NCI-H2196 treated with DMSO at 0.1 percent for 48 hours (cell line): ENCODE measurements at regions not wholly inside any gene's neighbourhood (a gene's known extent, or its start where the extent isn't known, plus 50 kb on each side); places are given as distances from the start of the nearest gene placed in this dataset.

Experiments used
- DNase-seq: peaks from one replicate; lab custom pipeline; 2025; ENCODE audit not compliant: unreplicated experiment; lab: John Stamatoyannopoulos, UW

GRCh38 chr9:90420768-90421513 is 221.7 kb downstream of the DIRAS2 start:
- DNase-seq, result peak; percentile 74

- no peak for DNase-seq
Measured at GRCh38 chr9:90421786-90422185, 220.8 kb downstream of the DIRAS2 start.

GRCh38 chr9:90423661-90424193 is 218.9 kb downstream of the DIRAS2 start:
- DNase-seq, result no peak

GRCh38 chr9:90428517-90428916 is 214.1 kb downstream of the DIRAS2 start:
- DNase-seq, result no peak

- no peak for DNase-seq
Measured at GRCh38 chr9:90432951-90433350, 209.7 kb downstream of the DIRAS2 start.

- DNase-seq, result no peak
Measured at GRCh38 chr9:90433398-90433941, 209.2 kb downstream of the DIRAS2 start.

GRCh38 chr9:90441814-90442213 is 200.8 kb downstream of the DIRAS2 start:
- no peak for DNase-seq

- DNase-seq, result no peak
Measured at GRCh38 chr9:90442723-90443122, 199.9 kb downstream of the DIRAS2 start.

GRCh38 chr9:90444609-90445204 is 197.9 kb downstream of the DIRAS2 start:
- no peak for DNase-seq

GRCh38 chr9:90445391-90445790 is 197.2 kb downstream of the DIRAS2 start:
- no peak for DNase-seq

- DNase-seq, result no peak
Measured at GRCh38 chr9:90446200-90446948, 196.2 kb downstream of the DIRAS2 start.

- no peak for DNase-seq
Measured at GRCh38 chr9:90447773-90448172, 194.9 kb downstream of the DIRAS2 start.

GRCh38 chr9:90449213-90449925 is 193.3 kb downstream of the DIRAS2 start:
- DNase-seq, result no peak

GRCh38 chr9:90451804-90452203 is 190.8 kb downstream of the DIRAS2 start:
- DNase-seq, result no peak

GRCh38 chr9:90455316-90455715 is 187.3 kb downstream of the DIRAS2 start:
- DNase-seq, result no peak

- no peak for DNase-seq
Measured at GRCh38 chr9:90457386-90458190, 185.0 kb downstream of the DIRAS2 start.

- no peak for DNase-seq
Measured at GRCh38 chr9:90458485-90458884, 184.1 kb downstream of the DIRAS2 start.

- no peak for DNase-seq
Measured at GRCh38 chr9:90459321-90459720, 183.3 kb downstream of the DIRAS2 start.

- DNase-seq, result no peak
Measured at GRCh38 chr9:90460220-90460619, 182.4 kb downstream of the DIRAS2 start.

- no peak for DNase-seq
Measured at GRCh38 chr9:90464978-90465377, 177.6 kb downstream of the DIRAS2 start.
